ENCODE measurements at regions not wholly inside any gene's neighbourhood (a gene's known extent, or its start where the extent isn't known, plus 50 kb on each side); places are given as distances from the start of the nearest gene placed in this dataset.
"Not testable (repeated sequence)": the region's sequence is repeated elsewhere in the genome, so short reads cannot be mapped to it uniquely, and the experiment has no call there.

DNA sequence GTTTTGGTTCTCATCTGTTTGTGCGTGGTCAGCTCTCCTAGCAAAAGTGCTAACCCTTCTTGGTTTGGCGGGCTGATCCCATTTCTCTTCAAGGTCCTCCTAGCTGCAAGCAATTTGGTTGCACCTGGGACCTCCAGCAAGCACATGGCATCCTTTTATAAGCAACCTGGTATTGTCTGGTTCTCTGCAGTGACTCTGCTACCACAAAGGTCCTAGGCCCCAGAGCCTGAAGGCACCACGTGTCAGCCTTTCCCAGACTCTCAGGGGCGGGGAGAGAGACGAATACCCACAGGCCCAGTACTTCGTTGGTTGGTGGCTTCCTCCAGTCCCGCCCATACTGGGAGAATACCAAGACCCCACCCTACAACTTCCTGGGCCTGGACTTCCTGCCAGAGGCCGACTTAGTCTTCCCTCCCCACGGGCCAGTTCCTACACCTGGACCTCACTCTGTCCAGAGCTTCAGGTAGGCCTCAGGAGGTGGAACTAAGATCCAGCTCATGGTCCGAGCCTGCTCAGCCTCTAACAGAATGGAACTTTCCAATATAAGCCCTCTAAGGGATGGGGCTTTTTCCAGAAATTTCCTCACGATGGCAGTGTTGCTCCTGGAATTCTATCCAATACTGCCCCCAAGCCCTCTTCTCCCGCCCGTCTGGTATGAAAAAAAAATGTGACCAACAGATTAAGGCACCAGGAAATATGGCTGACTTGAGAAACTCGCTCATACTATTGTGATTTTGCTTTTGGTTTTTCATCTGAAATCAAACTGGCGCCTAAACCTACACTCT lies 192.5 kb upstream of the STK26 start:
- peak; percentile 30 for DNase-seq

DNA sequence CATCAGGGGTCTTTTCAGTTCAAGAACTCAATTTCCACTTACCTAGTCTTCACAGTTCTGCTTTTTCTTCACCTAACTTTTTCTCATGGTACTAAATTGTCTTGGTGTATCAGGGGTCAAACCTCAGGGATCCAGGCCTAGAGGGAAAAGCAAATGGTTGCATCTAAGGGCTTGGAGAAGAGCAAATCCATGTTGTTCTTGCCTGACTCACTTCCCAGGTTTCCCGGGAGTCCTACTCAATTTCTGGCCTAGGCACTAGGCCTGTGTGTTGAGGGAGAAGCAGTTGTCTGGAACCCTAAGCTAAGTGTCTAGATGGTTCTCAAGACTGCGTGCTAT lies 191.9 kb upstream of the STK26 start:
- no peak for DNase-seq

DNA sequence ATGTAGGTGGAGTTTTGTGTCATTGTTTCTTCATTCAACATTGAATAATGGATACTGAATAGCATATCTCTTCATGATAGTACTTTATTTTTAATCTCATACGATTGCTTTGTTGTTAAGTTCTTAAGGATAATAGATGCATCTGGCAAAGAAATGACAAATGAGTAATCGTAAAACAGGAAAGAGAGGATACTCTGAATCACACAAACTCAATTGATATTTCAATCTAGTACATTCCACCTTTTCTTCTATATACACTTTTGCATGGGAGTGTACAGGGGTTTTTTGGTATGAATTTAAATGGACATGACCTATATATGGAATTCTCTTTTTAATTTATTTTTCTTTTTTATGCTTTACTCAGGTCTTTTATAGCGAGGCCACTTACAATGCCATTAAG lies 186.9 kb upstream of the STK26 start:
- no peak for DNase-seq

- DNase-seq = no peak
These were observed 185.8 kb upstream of the STK26 start for GRCh38 chrX:131837325-131837724.

GRCh38 chrX:131840799-131841495 lies 182.2 kb upstream of the STK26 start:
- DNase-seq = no peak

DNA sequence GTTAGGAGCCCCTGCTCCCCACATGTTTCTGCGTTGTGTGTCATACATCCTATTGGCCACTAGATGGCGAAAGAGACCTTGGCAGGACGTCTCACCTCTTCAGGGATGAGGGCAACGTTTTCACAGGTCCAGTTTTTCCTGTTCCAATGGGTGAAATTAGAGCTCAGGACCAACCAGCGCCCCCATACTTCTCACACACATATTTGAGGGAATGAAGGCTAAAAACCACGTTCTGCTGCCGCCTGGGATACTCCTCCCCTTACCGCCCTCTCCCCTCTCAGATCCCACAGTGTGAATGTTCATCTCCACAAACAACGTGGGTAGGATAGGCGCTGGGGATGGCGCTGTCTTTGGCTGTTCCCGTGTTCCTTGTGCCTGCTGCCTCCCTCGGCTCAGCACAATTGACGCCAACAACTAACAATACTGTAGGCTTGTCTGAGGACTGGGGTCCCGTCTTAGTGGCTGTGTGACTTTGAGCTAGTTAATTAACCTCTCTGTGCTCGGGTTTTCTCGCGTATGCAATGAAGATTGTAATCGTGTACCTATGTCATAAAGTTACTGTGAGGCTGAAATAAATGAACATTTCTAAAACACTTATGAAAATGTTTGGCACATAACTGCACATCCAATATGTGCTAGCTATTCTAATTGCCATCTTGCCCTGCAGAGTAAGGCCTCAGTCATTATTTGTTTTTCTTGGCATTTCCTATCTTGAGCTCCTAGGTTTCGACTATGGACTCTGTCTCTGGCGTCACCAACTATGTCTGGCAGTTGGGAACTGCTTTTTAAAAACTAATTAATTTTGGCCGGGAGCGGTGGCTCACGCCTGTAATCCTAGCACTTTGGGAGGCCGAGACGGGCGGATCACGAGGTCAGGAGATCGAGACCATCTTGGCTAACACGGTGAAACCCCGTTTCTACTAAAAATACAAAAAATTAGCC lies 181.3 kb upstream of the STK26 start:
- DNase-seq = no peak

DNA sequence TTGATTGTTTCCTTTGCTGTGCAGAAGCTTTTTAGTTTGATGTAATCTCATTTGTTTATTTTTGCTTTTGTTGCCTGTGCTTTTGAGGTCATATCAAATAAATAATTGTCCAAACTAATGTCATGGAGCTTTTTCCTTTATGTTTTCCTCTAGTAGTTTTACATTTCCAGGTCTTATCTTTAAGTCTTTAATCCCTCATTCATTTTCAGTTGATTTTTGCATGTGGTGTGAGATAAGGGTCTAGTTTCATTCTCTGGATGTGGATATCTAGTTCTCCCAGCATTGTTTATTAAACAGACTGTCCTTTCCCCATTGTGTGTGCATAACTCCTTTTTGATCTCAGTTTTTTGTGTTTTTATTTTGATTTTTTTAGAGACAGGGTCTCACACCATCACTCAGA lies 179.1 kb upstream of the STK26 start:
- no peak for DNase-seq

- no peak for DNase-seq
These were observed 177.9 kb upstream of the STK26 start for GRCh38 chrX:131845201-131845600.

DNA sequence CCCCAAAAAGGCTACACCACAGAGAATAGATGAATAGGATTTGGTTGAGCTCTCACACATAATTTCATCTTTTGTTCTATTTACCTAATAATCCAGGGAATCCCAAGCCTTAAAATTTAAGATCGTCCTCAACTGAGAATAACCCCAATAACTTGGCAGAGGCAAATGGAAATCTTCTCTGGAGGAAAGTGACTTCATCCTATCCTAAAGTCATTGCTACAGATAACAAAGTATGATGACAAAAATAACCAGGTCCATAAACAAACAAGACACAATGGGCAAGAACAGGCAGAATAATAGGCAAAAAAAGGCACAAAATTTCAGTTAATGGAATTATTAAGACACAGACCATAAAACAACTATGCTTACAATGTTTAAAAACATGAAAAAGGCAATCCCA lies 177.3 kb upstream of the STK26 start:
- no peak for DNase-seq

- not testable (repeated sequence) for DNase-seq
These were observed 172.1 kb upstream of the STK26 start for GRCh38 chrX:131850964-131851363.

DNA sequence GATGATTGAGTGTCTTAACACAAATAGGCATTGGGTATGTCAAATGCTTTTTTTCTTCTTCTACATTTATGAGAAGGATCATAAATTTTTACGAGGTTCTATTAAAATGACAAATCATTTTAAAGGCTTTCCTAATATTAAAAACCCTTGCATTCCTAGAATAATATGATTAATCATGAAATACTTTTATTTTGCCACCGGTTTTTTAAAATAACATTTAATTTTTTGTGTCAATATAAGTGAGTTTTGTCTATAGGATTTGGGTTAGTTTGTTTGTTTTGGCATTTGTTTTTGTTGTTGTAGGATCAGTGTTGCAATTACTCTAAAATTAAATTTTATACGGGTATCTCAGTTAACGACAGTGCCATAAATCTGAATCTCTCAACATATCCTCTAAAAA lies 169.7 kb upstream of the STK26 start:
- DNase-seq = no peak

- DNase-seq = no peak
These were observed 168.5 kb upstream of the STK26 start for GRCh38 chrX:131854581-131854980.

- no peak for DNase-seq
These were observed 161.9 kb upstream of the STK26 start for GRCh38 chrX:131861088-131861787.

DNA sequence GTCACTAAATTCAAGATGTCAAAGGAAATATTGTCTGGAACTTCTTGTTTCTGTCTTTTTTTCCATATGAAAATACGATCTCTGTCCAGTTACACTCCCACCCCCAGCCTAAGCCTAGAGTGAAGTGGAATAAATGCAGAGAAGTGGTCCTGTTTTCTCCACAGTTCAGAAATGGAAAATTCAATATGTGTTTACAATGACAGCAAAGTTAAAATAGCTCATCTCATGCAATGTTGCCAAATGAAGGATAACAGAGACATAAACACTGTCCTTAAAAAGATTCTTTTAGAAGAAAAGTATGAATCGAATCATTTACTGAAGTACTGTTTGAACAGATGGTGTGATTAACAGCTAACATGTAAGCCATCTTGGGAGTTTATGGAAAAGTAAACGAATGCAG lies 160.8 kb upstream of the STK26 start:
- no peak for DNase-seq

DNA sequence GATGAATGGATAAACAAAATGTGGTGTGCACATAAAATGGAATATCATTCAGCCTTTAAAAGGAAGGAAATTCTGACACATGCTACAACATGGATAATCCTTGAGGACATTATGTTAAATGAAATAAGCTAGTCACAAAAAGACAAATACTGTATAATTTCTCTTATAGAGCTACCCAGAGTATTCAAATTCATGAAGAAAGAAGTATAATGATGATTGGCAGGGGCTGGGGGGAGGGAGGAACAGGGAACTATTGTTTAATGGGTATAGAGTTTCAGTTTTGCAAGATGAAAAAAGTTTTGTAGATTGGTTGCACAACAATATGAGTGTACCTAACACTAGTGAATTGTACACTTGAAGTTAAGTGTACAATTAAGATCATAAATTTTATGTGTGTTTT lies 153.9 kb upstream of the STK26 start:
- DNase-seq = no peak

GRCh38 chrX:131874300-131874699 lies 148.8 kb upstream of the STK26 start:
- no peak for DNase-seq

- not testable (repeated sequence) for DNase-seq
These were observed 147.3 kb upstream of the STK26 start for GRCh38 chrX:131875827-131876226.

DNA sequence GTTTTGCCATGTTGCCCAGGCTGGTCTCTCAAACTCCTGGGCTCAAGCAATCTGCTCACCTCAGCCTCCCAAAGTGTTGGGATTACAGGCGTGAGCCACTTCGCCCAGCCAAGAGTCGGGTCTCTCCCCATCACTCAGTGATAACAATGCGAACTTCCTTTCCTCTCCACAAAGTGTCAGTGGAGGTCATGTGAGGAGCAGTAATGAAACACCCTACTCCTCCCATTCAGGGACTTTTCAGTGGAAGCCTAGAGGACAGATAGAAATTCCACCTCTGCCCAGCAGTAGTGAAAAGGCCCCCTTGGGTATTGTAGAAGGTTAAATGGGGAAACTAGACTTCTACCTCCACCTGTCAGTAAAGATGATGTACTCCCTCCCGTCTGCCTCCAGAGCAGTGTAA lies 141.9 kb upstream of the STK26 start:
- no peak for DNase-seq

DNA sequence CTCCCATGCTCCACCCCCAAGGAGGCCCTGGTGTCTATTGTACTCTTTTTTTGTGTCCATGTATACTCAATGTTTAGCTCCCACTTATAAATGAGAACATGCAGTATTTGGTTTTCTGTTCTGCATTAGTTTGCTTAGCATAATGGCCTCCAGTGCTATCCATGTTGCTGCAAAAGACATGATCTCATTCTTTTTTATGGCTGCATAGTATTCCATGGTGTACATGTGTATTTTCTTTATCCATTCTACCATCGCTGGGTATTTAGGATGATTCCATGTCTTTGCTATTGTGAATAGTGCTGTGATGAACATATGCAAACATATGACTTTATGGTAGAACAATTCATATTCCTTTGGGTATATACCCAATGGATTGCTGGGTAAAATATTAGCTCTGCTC lies 138.1 kb upstream of the STK26 start:
- DNase-seq = not testable (repeated sequence)

GRCh38 chrX:131893857-131894256 lies 129.2 kb upstream of the STK26 start:
- not testable (repeated sequence) for DNase-seq

- no peak for DNase-seq
These were observed 128.1 kb upstream of the STK26 start for GRCh38 chrX:131894995-131895394.

DNA sequence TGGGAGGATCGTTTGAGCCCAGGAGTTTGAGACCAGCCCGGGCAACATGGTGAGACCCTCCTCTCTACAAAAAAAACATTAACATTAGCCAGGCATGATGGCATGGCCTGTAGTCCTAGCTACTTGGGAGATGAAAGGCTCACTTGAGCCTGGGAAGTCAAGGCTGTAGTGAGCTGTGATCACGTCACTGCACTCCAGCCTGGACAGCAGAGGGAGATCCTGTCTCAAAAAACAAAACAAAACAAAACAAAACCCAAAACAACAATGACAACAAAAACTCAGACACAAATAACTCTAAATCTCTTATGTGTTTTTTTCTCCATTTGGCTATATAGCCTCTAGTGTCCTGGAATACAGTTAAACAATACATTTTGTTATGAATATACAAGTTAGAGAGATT lies 127.3 kb upstream of the STK26 start:
- DNase-seq = no peak

DNA sequence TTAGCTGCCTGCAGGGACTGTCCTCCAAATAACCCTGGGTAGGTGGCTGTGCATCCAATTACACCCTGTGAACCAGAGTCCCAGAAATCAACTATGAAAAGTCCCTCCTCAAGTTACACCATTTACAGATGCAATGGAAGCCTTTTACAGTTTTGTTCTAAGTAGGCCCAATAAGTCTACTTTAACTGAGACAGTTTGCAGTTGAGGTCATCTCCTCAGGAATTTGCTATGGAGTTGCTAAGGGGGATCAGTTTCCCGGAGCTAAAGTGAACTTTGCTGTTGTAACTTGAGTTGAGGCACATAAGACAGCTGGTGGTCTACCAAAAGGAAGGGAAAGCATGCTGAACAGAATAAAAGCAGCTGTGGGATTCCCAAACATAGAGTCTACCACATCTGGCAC lies 121.6 kb upstream of the STK26 start:
- no peak for DNase-seq
